HFF-Myc (cell line): ENCODE measurements at regions not wholly inside any gene's neighbourhood (a gene's known extent, or its start where the extent isn't known, plus 50 kb on each side); places are given as distances from the start of the nearest gene placed in this dataset.

Experiments used
- DNase-seq: peaks from one replicate; pipeline ENCODE4 v3.0.0-alpha.2; 2011; ENCODE audit warnings: low read depth; ENCODE audit errors: extremely low read depth
- H3K4me3 ChIP-seq: replicated peaks from 2 replicates; pipeline ENCODE4 v1.5.1; 2011; ENCODE audit warnings: low read depth, mild to moderate bottlenecking, control low read depth, low read length
- CTCF ChIP-seq: IDR thresholded peaks from 2 replicates; pipeline ENCODE4 v1.5.1; 2012; ENCODE audit warnings: mild to moderate bottlenecking, low read depth, low read length, control low read depth; ENCODE audit errors: missing control alignments

DNA sequence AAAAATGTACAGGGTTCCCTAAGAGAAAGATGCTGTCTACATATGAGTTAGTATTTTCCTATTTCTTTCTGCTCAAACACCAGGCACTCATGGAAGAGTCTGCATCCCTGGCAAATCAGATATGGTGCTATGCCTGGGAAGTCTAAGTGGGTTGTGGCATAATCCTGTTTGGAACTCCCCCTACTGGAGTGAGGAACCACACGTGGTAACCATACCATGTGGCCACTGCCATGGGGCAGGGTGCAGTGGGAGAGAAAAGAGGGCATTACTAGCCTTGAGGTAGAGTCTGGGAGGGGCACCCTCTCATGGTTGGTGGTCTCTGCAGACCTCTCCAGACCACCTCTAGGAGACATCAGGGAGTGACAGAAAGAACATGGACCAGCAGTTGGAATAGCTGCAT lies 257.9 kb upstream of the ATP5MC3 start:
- no peak for DNase-seq
- H3K4me3 ChIP-seq, result no peak overlapping the region
- TF ChIP-seq CTCF, result peak; percentile 9

GRCh38 chr2:175437167-175437566 lies 255.7 kb upstream of the ATP5MC3 start:
- no peak overlapping the region for H3K4me3 ChIP-seq
- no peak for TF ChIP-seq CTCF
- no peak for DNase-seq

GRCh38 chr2:175436076-175436475 lies 254.6 kb upstream of the ATP5MC3 start:
- no peak overlapping the region for H3K4me3 ChIP-seq
- no peak for DNase-seq
- no peak for TF ChIP-seq CTCF

GRCh38 chr2:175435012-175435411 lies 253.5 kb upstream of the ATP5MC3 start:
- no peak overlapping the region for H3K4me3 ChIP-seq
- no peak for TF ChIP-seq CTCF
- no peak for DNase-seq

DNA sequence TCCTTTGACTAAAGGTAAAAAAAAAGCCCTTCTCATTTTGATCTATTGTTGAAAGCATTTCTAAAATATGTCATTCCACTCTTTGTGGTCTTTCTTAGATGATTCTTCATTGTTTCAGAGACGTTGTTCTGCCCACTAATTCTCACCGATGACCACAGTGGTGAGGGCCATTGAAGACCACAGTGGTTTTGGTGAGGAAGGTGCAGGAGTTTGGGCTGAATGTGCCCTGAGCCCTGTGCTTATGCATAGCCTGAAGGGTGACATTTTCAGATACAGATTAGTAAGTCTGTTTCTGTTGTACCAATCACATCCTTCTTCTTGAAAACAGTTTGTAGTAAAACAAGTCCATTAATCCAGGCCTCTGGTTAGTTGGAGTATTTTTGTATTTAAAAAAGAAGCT lies 251.3 kb upstream of the ATP5MC3 start:
- no peak overlapping the region for H3K4me3 ChIP-seq
- no peak for TF ChIP-seq CTCF
- DNase-seq, result no peak

GRCh38 chr2:175432021-175432420 lies 250.5 kb upstream of the ATP5MC3 start:
- no peak for TF ChIP-seq CTCF
- DNase-seq, result no peak
- H3K4me3 ChIP-seq, result no peak overlapping the region
